HG03460 (cell line): ENCODE measurements at regions not wholly inside any gene's neighbourhood (a gene's known extent, or its start where the extent isn't known, plus 50 kb on each side); places are given as distances from the start of the nearest gene placed in this dataset.
"Not testable (repeated sequence)": the region's sequence is repeated elsewhere in the genome, so short reads cannot be mapped to it uniquely, and the experiment has no call there.

Experiments
- ATAC-seq: cut with Tn5 transposase; IDR thresholded peaks from one replicate; pipeline ENCODE4 v1.9.1; 2021; ENCODE audit not compliant: unreplicated experiment

DNA sequence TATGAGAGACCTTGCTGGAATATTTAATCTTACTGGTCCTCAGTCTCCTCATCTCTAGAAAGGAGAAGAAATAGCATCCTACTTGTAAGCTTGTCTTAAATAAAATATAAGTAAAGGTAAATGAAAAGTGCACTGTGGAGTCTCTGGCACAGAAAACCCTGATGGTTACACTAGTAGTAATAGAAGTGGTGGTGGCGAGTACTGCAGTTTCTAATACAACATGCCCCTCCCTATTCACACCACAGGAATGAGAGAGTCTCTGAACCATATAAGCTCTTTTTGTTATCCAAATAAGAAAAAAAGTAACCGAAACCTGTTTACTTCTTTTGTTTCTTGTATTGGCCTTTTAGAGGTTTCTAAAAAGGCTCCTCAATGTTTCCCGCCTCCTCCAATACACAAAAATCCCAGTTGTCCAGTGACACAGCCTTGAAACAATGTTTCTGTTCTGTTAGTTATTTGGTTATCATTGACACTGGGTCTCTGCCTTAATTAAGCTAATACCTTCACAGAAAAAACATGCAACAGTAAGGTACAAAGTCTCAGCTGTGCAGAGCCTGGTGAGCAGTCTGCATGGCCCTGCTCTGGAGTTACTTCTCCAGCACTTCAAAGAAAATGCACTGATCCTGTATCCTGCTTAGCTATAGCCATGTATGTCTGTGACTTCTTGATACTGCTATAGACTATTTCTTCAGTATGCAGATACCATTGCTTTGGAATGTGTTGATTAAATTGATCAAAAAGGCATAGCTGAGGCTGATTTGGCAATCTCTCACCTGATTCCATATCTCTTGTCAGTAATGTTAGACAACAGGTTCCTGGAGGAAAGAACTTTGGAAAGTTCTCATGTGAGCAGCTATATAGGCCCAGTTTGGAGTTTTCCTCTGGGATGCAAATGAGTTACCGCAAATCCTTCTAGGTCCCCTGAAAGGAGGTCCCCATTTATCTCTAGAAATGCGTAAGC lies 315.6 kb upstream of the IL12A start:
- no peak for ATAC-seq

DNA sequence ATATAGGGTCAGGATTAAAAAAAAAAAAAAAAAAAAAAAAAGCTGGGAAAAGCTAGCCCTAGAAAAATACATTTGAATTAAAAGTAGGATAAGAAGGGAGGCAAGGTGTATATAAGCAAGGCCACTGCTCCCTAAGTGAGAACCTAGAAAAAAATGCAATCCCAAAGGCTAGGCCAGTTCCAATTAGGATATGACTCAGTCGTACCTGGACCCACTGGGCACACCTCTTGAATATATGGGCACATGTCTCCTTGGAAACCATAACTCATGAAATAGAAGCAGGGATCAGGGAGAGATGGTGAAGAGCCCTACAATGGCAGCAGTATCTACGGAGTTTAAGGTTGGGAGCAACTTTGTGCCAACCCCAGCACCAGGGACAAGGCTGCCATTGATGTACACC lies 314.1 kb upstream of the IL12A start:
- no peak for ATAC-seq

DNA sequence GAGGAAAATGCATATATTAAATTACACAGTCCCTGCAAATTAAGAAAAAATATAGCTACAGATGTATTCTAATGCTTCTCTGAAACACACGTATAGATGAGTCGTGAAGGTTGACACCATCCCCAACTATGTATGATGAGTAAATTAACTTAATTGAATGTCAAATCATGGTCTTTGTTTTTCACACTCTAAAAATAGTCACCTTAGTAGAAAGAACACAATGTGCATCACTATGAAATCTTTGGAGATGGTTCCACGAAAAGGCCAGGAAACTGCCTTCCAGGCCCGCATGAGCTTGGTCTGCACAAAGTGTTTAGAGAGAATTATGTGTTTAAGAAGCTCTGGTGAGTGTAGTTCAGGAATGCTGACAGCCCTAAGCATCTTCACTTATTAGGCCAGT lies 313.4 kb upstream of the IL12A start:
- ATAC-seq = no peak

DNA sequence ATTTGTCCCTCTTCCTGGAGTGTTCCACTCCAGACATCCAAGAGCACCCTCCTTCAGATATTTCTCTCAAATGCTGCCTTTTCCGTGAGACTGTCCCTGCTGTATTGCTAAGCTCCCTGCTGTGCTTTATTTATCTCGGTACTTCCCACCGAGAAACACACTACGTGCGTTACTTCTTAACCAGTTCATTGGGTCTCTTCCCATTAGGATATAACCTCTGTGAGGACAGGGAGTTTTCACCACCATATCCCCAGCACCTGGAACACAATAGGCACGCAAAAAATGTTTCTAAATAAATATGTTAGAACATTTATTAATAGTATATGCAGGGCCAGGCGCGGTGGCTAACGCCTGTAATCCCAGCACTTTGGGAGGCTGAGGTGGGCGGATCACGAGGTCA lies 308.7 kb upstream of the IL12A start:
- ATAC-seq = no peak

DNA sequence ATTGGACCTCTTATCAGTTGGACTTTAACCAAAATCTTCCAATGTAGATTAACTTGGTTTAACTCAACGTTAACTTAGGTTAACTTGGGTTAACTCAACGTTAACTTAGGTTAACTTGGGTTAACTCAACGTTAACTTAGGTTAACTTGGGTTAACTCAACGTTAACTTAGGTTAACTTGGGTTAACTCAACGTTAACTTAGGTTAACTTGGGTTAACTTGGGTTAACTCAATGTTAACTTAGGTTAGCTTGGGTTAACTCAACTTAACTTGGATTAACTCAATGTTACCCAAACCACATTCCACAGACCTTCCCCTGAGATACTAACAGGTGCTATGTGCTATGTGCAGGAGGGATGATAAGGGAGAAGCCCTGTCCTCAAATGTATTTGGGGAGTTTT lies 306.9 kb upstream of the IL12A start:
- ATAC-seq = not testable (repeated sequence)

DNA sequence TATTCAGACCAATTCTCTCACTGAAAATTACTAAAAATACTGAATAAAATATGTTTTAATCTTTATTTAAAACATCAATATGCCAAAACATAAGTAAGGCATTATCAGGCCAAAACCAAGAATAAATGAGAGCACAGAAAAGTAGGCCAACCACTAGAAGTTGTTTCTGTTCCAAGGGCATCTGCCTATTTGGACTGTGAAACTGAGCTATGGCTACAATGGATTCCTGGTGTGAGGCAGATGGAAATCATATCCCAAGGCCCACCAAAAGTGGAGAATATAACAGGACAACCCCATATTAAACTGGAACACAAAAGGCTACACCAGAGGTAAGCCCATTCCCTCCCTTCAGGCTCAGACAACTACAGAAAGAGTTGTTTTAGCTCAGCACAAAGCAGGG lies 302.8 kb upstream of the IL12A start:
- ATAC-seq = no peak

DNA sequence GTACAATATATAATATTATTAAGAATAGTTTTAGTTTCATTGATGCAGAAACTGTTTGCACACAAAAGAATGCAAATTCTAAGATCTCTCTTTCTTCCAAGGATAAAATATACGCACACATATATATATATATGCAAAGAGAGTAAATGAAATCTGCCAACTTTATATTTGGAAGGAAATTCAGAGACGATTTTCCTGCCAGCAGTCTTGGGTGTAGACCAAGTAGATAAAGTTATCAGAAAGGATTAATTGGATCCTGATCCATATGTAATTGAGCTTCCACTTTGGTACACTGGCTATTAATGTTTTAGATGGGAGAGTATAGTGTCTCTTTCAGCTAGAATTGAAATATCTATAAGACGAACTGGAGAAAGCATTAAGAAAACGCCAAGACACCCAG lies 295.4 kb upstream of the IL12A start:
- no peak for ATAC-seq

DNA sequence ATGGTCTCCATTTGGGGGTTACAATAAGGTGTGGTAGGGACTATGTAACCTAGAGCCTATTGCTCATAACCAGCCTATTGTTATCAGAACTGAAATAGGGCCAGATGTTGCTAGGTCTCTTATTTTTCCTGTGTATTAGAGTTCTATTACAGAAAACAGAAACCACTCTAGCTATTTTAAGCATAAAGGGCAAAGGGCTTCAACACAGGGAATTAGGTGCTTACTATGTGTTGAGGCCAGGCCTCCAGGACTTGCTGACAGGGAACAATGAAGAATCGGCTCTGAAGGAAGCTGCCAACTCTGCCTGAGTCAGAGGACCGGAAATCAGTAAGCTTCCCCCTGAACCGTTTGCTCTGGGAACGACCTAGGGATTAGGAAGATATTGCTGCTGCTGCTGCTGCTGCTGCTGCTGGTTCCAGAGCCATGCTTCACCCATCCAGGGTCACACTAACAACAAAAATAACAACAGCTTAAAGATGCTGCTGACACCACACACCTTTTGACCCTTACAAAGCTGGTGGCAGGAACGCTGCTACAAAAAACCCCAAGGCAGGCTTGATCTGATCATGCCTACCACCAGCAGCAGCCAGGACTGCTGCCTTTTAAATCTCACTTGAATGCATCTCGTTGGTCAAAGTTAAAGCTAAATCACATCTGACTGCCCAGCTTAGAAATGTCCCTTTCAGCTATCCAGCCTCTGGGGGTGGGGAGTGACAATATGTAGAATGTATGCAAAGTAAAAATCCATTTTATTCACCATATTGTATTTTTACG lies 276.9 kb upstream of the IL12A start:
- no peak for ATAC-seq

DNA sequence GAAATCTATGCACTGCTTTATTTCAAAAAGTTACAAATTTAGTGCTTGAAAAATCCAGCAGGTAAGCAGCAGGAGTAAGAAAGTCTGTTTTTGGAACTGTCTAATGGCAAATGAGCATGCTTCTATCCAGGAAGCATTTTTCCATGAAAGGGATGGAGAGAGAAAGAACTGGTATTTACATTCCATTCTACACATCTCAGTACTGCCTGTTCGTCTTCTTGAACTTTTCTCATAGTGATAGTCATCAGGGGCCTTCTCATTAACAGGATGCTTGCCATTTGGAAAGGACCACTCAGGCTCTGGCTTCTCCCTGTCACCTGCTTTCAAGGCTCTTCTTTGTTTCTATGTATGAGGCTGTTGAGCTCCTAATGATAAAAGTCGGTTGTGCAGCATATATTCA lies 267.3 kb upstream of the IL12A start:
- ATAC-seq = no peak

DNA sequence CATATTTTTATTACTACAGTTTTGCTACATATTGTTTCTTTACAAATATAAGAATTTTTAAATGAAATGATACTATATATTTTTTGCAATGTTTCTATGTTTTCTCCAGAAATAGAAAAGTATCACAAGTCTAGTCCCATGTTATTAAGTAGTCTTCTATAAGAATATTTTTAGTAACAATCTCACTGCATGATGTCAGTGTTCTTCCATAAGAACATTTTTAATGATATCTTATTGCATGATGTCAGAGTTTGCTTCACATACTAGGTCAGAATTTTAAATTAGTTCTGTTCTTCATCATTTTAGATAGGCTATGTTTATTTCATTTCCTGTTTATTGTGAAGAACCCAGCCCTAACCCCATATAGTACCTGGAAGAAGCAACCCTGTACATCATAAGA lies 265.3 kb upstream of the IL12A start:
- no peak for ATAC-seq

DNA sequence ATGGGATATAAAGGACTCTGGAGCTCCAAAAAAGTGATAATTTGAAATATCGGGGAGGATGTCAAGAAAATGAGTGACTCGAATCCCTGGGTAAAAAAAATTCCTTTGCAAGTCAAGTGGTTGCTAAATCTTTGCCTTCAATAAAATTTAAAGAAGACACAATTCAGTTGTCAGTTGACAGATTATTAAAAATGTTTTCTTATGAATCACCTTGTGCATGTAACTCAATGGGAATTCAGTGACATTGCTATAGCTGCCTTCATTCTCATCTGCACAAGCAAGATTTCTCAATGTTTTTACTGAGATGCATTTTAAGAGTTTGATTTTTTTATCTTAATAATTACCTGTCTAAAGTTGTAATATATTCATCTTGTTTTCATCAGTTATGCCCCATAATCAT lies 264.0 kb upstream of the IL12A start:
- no peak for ATAC-seq

DNA sequence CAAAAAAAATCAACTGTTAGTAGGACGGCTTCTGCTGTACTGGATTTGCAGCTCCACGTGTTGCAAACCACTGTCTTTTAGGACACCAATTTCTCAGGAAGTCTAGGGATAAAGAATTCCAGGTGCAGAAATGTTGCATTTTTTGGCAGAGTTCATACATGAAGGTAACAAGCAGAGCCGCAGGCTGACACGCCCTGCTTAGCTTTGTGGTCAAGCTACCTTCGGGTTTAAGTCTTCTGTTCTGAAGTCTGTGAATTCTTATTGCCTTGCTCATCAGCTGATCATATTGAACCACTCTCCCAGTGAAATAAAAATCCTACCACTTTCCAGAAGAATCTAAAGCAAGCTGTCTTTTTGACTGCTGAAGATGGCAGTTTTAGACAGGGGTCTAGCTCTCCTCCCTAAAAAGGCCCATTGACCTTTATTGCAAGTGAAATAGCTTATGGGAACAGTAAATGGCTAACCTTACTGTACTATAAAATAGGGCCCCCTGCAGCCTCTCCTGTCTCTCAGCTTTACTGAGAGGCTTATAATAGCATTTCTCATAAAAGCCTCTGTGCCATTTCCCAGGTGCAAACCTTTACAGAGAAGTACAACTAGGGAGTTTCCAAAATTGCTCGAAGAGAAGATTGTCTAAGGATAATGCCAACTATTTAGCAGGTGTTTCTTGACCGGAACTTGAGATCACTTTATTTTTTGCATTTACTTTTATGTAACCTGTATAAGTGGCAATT lies 262.2 kb upstream of the IL12A start:
- no peak for ATAC-seq

DNA sequence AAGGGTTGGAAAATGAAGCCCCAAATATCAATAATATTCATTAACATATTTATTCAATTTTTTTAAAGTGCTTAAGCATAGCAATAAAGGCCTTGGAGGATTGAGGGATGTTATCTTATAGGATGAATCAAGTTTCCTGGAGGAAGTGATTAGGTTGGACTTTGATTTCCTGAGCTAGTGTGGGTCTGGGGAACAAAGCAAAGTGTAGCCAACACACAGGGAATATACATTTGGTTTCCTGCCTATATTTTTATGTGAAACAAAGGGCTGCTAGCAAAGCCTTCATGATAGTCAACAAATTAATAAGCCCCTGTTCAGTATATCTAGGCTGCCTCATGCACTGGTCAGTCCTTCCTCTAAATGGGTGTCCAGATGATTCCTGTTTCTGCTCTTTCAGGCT lies 261.1 kb upstream of the IL12A start:
- ATAC-seq = no peak

DNA sequence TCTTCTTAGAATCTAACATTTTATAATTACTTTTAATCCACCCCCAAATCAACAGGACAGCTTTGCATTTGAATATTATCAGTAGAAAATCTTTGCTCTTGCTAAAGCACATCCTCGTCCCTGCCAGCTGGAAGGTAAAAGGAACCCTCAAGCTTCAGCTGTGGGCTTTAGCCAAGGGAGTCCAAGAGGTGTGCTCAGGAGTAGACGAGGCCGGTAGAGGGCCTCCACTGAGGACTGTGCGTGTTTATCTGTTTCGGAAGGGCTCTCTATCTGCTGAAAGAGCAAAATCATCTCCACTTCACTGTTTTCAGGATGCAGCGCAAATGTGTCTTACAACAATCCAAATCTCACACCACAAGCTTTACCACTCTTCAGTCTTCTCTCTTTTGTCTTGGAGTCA lies 257.4 kb upstream of the IL12A start:
- no peak for ATAC-seq

DNA sequence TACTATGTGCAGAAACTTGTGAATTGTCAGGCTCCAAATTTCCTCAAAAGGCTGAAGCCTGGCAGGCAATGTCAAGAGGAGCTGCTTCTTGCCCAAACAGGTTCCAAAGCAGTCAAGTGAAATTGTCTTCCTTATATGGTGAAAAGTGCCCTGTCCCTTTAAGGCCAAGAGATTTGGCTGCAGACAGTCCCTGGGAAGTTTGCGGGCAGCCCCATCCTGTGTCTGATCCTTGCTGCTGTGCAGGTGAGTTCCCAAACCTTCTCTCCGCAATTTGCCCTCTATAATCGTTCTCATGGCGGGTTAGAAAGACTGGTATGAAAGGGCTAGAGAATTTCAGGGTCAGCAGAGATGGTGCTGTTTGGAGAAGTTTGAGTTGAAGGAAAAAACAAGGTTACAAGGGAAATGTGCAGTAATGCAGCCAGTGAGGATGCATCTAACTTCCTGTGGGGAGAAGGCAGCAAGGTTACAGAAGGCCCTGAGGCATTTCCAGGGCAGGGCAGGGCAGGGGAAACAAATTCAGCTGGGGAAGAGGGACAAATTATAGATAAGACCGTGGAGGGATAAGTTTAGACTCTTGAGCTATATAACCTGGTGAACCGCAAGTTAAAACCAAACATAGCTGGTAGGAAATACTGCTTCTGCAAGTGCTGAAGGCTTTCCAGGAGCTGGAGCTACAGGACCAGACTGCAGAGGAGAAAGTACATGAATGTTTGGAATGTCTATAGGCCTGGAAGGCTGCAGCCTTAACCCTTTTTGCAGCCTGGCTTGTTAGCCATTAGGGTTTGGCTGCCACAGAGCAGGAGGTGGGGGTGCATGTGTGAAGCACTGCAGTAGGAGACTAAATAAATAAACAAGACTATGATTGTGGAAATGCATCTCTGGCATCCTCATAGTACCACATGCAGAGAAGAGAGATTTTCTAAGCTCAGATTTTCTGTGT lies 256.2 kb upstream of the IL12A start:
- ATAC-seq = no peak

DNA sequence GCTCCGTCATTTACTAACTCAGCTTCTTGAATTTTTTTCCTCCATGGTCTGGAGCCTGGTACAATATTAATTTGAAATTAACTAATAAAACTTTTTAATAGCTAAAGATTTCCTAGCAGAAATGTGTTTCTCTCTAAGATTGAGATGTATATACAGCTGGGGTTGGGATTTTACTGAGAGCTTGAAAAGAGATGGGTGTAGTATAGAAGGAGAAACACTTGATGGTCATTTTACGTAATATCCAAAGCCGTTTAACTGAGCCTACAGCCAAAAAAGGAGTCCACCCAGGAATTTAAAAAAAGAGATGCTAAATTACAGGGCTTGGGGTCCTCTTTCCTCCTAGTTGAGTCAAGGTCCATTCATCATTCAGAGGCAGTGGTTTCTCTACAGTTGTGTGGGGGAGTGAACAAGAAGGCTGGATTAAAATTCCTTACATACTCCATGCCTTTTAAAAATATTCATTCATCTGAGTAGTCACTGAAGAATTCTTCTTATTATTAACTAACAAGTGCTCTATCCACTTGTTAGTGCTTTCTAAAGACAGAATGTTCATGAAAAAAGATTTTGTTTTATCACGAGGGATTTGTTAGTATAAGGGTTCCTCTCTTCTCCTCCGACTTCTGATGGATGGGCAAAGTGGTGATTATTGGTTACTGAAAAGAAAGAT lies 255.3 kb upstream of the IL12A start:
- no peak for ATAC-seq

DNA sequence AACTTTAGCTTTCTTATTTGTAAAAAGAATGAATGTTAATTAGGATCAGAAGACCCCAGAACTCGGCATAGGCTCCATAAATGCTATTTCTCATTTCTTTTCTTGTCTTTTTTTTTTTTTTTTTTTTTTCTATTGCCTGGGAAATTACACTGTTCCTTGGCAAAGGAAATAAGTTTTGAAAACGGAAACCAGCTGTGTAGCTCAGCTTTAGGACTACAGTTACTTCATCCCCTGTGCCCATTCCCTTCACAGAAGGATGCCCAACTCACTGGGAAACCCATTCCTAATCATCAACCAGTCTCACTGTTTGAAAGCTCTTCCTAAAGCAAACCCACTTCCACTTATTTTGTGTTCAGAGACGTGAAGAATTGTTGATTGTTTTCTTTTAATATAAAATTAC lies 254.0 kb upstream of the IL12A start:
- no peak for ATAC-seq

DNA sequence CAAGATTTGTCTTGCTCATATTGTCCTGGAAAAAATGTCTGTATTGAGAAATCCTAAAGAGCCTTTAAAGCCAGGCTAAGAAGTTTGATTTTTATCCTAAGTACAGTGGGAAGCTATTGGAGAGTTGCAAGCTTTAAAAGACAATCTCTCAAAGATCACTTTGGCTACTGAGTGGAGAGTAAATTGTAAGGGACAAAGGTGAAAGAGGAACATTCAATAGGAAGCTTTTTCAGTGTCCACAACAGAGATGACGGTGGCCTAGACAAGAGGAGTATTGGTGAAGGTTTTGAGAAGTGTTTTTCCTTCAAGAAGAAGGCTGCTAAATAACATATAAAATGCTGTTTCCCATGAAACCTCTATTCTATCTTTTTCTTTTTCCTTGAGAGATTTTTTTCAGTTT lies 249.5 kb upstream of the IL12A start:
- ATAC-seq = no peak

DNA sequence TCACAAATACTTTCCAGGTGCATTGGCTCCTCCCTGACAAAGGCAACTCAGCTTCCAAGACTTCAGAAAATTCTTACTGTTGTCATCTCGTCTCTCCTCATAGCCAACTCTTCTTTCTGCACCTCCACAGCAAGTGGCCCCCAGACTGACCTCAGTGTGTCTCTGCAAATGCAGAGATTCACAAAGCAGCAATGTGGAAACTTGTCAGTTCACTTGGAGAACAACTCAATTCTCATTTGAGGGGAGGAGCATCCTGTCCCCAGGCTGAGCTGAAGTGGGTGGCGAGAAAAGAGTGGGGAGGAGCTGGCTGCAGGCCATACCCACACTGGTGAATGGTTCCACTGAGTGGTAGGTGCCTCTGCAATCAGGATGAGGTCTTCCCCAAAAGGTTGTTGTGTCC lies 248.7 kb upstream of the IL12A start:
- ATAC-seq = no peak

DNA sequence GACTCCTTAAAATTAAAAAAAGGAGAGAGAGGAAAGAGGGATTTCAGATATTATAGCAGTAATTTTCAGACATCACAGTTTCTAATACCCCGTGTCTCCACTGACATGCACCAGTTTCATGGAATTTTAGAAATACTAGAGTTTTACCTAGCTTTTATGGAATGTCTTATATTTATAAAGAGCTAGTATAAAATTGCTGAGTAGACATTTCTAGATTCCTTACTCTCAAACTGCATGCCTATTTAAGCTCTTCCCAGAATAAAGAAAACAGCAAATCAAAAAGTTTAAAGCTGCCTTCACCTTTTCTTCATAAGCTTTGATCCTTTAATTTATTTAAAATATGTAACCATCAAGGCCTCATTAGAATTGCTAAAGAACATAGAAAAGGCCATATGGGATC lies 247.4 kb upstream of the IL12A start:
- ATAC-seq = no peak
